H9 (cell line): ENCODE measurements at regions not wholly inside any gene's neighbourhood (a gene's known extent, or its start where the extent isn't known, plus 50 kb on each side); places are given as distances from the start of the nearest gene placed in this dataset.

Experiments used
- DNase-seq: peaks from one replicate; pipeline ENCODE4 v3.0.0-alpha.2; 2017
- H2AFZ ChIP-seq: one replicate; pipeline ENCODE4 v1.6.1; 2013; ENCODE audit warnings: mild to moderate bottlenecking, low read length, control low read depth, moderate library complexity
- H2AK5ac ChIP-seq: 2 replicates; pipeline ENCODE4 v1.6.1; 2013; ENCODE audit warnings: low read length, control low read depth, mixed read lengths; ENCODE audit not compliant: insufficient read length
- H2BK120ac ChIP-seq: one replicate; pipeline ENCODE4 v1.6.1; 2013; ENCODE audit warnings: low read depth, mild to moderate bottlenecking, low read length, control low read depth, inconsistent platforms; ENCODE audit not compliant: poor library complexity, severe bottlenecking
- H2BK12ac ChIP-seq: 2 replicates; pipeline ENCODE4 v1.6.1; 2013; ENCODE audit warnings: low read length, control low read depth, mixed read lengths, low read depth; ENCODE audit not compliant: insufficient read length
- H2BK15ac ChIP-seq: 2 replicates; pipeline ENCODE4 v1.6.1; 2013; ENCODE audit warnings: low read depth, low read length, control low read depth
- H2BK20ac ChIP-seq: one replicate; pipeline ENCODE4 v1.6.1; 2013; ENCODE audit warnings: low read depth, mild to moderate bottlenecking, low read length, control low read depth, inconsistent platforms; ENCODE audit not compliant: poor library complexity, severe bottlenecking
- H2BK5ac ChIP-seq: 2 replicates; pipeline ENCODE4 v1.6.1; 2013; ENCODE audit warnings: low read length, control low read depth, mixed read lengths; ENCODE audit not compliant: insufficient read length
- H3K14ac ChIP-seq: 2 replicates; pipeline ENCODE4 v1.6.1; 2013; ENCODE audit warnings: low read length, control low read depth; ENCODE audit not compliant: insufficient read depth
- H3K18ac ChIP-seq: 2 replicates; pipeline ENCODE4 v1.6.1; 2013; ENCODE audit warnings: low read depth, mild to moderate bottlenecking, mixed read lengths, low read length, control low read depth; ENCODE audit not compliant: insufficient read length
- H3K23ac ChIP-seq: 2 replicates; pipeline ENCODE4 v1.6.1; 2013; ENCODE audit warnings: low read length, control low read depth, mixed read lengths, low read depth; ENCODE audit not compliant: insufficient read length
- H3K23me2 ChIP-seq: 2 replicates; pipeline ENCODE4 v1.6.1; 2013; ENCODE audit warnings: low read depth, mild to moderate bottlenecking, mixed read lengths, low read length, control low read depth; ENCODE audit not compliant: insufficient read length, poor library complexity, severe bottlenecking
- H3K27ac ChIP-seq: 2 replicates; pipeline ENCODE4 v1.5.1; 2013; ENCODE audit warnings: low read length, control low read depth, mixed read lengths, low read depth; ENCODE audit not compliant: insufficient read length
- H3K27me3 ChIP-seq: 2 replicates; pipeline ENCODE4 v1.6.1; 2013; ENCODE audit warnings: low read length, control low read depth, inconsistent platforms; ENCODE audit not compliant: insufficient read depth
- H3K4ac ChIP-seq: 2 replicates; pipeline ENCODE4 v1.6.1; 2013; ENCODE audit warnings: low read depth, mild to moderate bottlenecking, control low read depth, inconsistent platforms, low read length, moderate library complexity
- H3K4me1 ChIP-seq: 2 replicates; pipeline ENCODE4 v1.6.1; 2013; ENCODE audit warnings: low read length, control low read depth, inconsistent platforms; ENCODE audit not compliant: insufficient read depth
- H3K4me2 ChIP-seq: 2 replicates; pipeline ENCODE4 v1.6.1; 2013; ENCODE audit warnings: low read length, control low read depth, mixed read lengths; ENCODE audit not compliant: insufficient read length, insufficient read depth
- H3K56ac ChIP-seq: 2 replicates; pipeline ENCODE4 v1.6.1; 2013; ENCODE audit warnings: low read depth, mild to moderate bottlenecking, mixed read lengths, low read length, control low read depth; ENCODE audit not compliant: insufficient read length
- H3K79me1 ChIP-seq: 2 replicates; pipeline ENCODE4 v1.6.1; 2013; ENCODE audit warnings: low read depth, mild to moderate bottlenecking, moderate library complexity, low read length, control low read depth, inconsistent platforms; ENCODE audit not compliant: insufficient read depth, poor library complexity, severe bottlenecking
- H3K79me2 ChIP-seq: 2 replicates; pipeline ENCODE4 v1.6.1; 2013; ENCODE audit warnings: low read length, control low read depth, inconsistent platforms; ENCODE audit not compliant: insufficient read depth
- H3K9ac ChIP-seq: 2 replicates; pipeline ENCODE4 v1.6.1; 2013; ENCODE audit warnings: low read length, control low read depth, mixed read lengths; ENCODE audit not compliant: insufficient read length; ENCODE audit errors: extremely low read depth
- H3K9me3 ChIP-seq: one replicate; pipeline ENCODE4 v1.6.1; 2013; ENCODE audit warnings: low read depth, low read length, inconsistent platforms; ENCODE audit not compliant: control insufficient read depth
- H3T11ph ChIP-seq: one replicate; pipeline ENCODE4 v1.6.1; 2013; ENCODE audit warnings: mild to moderate bottlenecking, low read length, control low read depth, inconsistent platforms
- H4K20me1 ChIP-seq: one replicate; pipeline ENCODE4 v1.6.1; 2013; ENCODE audit not compliant: control insufficient read depth, insufficient read length, insufficient read depth
- H4K5ac ChIP-seq: 2 replicates; pipeline ENCODE4 v1.6.1; 2013; ENCODE audit warnings: low read depth, mild to moderate bottlenecking, mixed read lengths, low read length, control low read depth; ENCODE audit not compliant: insufficient read length
- H4K8ac ChIP-seq: replicated peaks from 2 replicates; pipeline ENCODE4 v1.6.1; 2013; ENCODE audit warnings: low read length, control low read depth, mixed read lengths, low read depth; ENCODE audit not compliant: insufficient read length
- H4K91ac ChIP-seq: 2 replicates; pipeline ENCODE4 v1.6.1; 2013; ENCODE audit warnings: low read depth, mild to moderate bottlenecking, moderate library complexity, mixed read lengths, low read length, control low read depth; ENCODE audit not compliant: insufficient read length
- H3K27ac Mint-ChIP-seq, 3 experiments: 2 replicates in 2 of 3; 3 replicates in 1 of 3; pipeline ENCODE4 v1.8.0; 2020 to 2021; ENCODE audit warnings: mixed read lengths in 3 of 3, mild to moderate bottlenecking in 1 of 3, moderate library complexity in 1 of 3
- H3K27me3 Mint-ChIP-seq: 2 replicates; pipeline ENCODE4 v1.8.0; 2021; ENCODE audit warnings: low read depth, mild to moderate bottlenecking, moderate library complexity, mixed read lengths
- H3K36me3 Mint-ChIP-seq, 3 experiments: 2 replicates in 2 of 3; 3 replicates in 1 of 3; pipeline ENCODE4 v1.8.0; 2020 to 2021; ENCODE audit warnings: low read depth in 3 of 3, mixed read lengths in 3 of 3; ENCODE audit not compliant: insufficient read depth in 1 of 3
- H3K4me1 Mint-ChIP-seq, 2 experiments: 2 replicates each; pipeline ENCODE4 v1.8.0; 2020; ENCODE audit warnings: mixed read lengths in 2 of 2
- H3K4me3 Mint-ChIP-seq, 2 experiments: 2 replicates in 1 of 2; 3 replicates in 1 of 2; pipeline ENCODE4 v1.8.0; 2020 to 2021; ENCODE audit warnings: mild to moderate bottlenecking in 2 of 2, mixed read lengths in 2 of 2, moderate library complexity in 1 of 2
- H3K9me3 Mint-ChIP-seq, 2 experiments: 2 replicates in 1 of 2; 3 replicates in 1 of 2; pipeline ENCODE4 v1.8.0; 2020; ENCODE audit warnings: mild to moderate bottlenecking in 2 of 2, mixed read lengths in 2 of 2, moderate library complexity in 1 of 2
- CTCF ChIP-seq: fragments of 200-600 bp; sonication (generic); conservative IDR thresholded peaks from 3 replicates; pipeline ENCODE4 v1.8.0; 2021; ENCODE audit warnings: antibody characterized with exemption, mild to moderate bottlenecking
- WGBS: extraction: QIAGEN DNeasy Blood & Tissue Kit; methylation state at CpG from one replicate; pipeline ENCODE4 v1.1.7; 2013; ENCODE audit warnings: missing lambda C conversion rate, low lambda C conversion rate, mixed read lengths; ENCODE audit not compliant: insufficient read length; ENCODE audit errors: extremely low coverage; 5-methylcytosine and 5-hydroxymethylcytosine counted together

GRCh38 chr18:61953161-61953560, 60.4 kb upstream of the RNF152 start:
- peaks cover 0 to 2% of the 10 kb centered on the region in 2 experiments; a peak in 2 of 5 replicates for H3K9me3 Mint-ChIP-seq
- no peak overlapping the region for H3K14ac ChIP-seq
- H3K27me3 Mint-ChIP-seq: no peaks in the 10 kb centered on the region; the same call in 1 of the 2 replicates
- no peak overlapping the region for H3K4ac ChIP-seq
- no peak overlapping the region for H2BK120ac ChIP-seq
- no peak for DNase-seq
- H3K4me2 ChIP-seq: no peak overlapping the region
- H3K56ac ChIP-seq: no peak overlapping the region
- no peak overlapping the region for H4K91ac ChIP-seq
- no peaks in the 10 kb centered on the region for H3K79me1 ChIP-seq
- no peaks in the 10 kb centered on the region for H3K23me2 ChIP-seq
- no peak overlapping the region for H3K18ac ChIP-seq
- H3K4me1 ChIP-seq: peaks cover 5% of the 10 kb centered on the region
- H3K4me1 Mint-ChIP-seq: peaks cover 26 to 32% of the 10 kb centered on the region in 2 experiments
- no peak for TF ChIP-seq CTCF
- H3K4me3 Mint-ChIP-seq: no peak overlapping the region
- H3T11ph ChIP-seq: no peak overlapping the region
- no peak overlapping the region for H2BK5ac ChIP-seq
- H3K9ac ChIP-seq: no peak overlapping the region
- no peak overlapping the region for H2AK5ac ChIP-seq
- no peak overlapping the region for H4K5ac ChIP-seq
- no peak overlapping the region for H3K27ac ChIP-seq
- no peaks in the 10 kb centered on the region for H3K79me2 ChIP-seq
- H2AFZ ChIP-seq: no peak overlapping the region
- no peak overlapping the region for H2BK20ac ChIP-seq
- H4K8ac ChIP-seq: no peak overlapping the region
- no peak overlapping the region for H2BK15ac ChIP-seq
- H4K20me1 ChIP-seq: no peaks in the 10 kb centered on the region
- H3K23ac ChIP-seq: no peak overlapping the region
- no peak overlapping the region; a peak in 1 of 7 replicates for H3K27ac Mint-ChIP-seq
- no peaks in the 10 kb centered on the region for H3K27me3 ChIP-seq
- no peaks in the 10 kb centered on the region for H3K9me3 ChIP-seq
- no CpG with 5 or more reads among the region's 5 CpGs for WGBS
- peaks cover 0 to 3% (median 3%) of the 10 kb centered on the region in 3 experiments; a peak in 2 of 7 replicates for H3K36me3 Mint-ChIP-seq
- H2BK12ac ChIP-seq: no peak overlapping the region
